ENCODE measurements at regions not wholly inside any gene's neighbourhood (a gene's known extent, or its start where the extent isn't known, plus 50 kb on each side); places are given as distances from the start of the nearest gene placed in this dataset.

GRCh38 chr10:91567815-91568214 lies 65.1 kb downstream of the PPP1R3C start:
- peak; percentile 58 for DNase-seq (ENCODE audit: low read depth)
- no peak overlapping the region for H3K4me3 ChIP-seq (ENCODE audit: control insufficient read depth, low read depth, low read length)
- no peak for TF ChIP-seq CTCF (conservative IDR thresholded peaks at IDR 0.05; ENCODE audit: control insufficient read depth, insufficient read depth, low read depth, low read length)

- no peak for TF ChIP-seq CTCF (conservative IDR thresholded peaks at IDR 0.05; ENCODE audit: control insufficient read depth, insufficient read depth, low read depth, low read length)
- no peak overlapping the region for H3K4me3 ChIP-seq (ENCODE audit: control insufficient read depth, low read depth, low read length)
- DNase-seq (ENCODE audit: low read depth) = no peak
Measured at GRCh38 chr10:91566115-91566514, 66.8 kb downstream of the PPP1R3C start.

GRCh38 chr10:91565226-91565625 lies 67.6 kb downstream of the PPP1R3C start:
- H3K4me3 ChIP-seq (ENCODE audit: control insufficient read depth, low read depth, low read length) = no peak overlapping the region
- no peak for DNase-seq (ENCODE audit: low read depth)
- TF ChIP-seq CTCF (conservative IDR thresholded peaks at IDR 0.05; ENCODE audit: control insufficient read depth, insufficient read depth, low read depth, low read length) = no peak

GRCh38 chr10:91564508-91564907 lies 68.4 kb downstream of the PPP1R3C start:
- DNase-seq (ENCODE audit: low read depth) = no peak
- no peak overlapping the region for H3K4me3 ChIP-seq (ENCODE audit: control insufficient read depth, low read depth, low read length)
- no peak for TF ChIP-seq CTCF (conservative IDR thresholded peaks at IDR 0.05; ENCODE audit: control insufficient read depth, insufficient read depth, low read depth, low read length)
